Panc1 (cell line): ENCODE measurements at regions not wholly inside any gene's neighbourhood (a gene's known extent, or its start where the extent isn't known, plus 50 kb on each side); places are given as distances from the start of the nearest gene placed in this dataset.

Experiments used
- ATAC-seq: fragments of 200-7000 bp; cut with Tn5 transposase; 2 replicates; pipeline ENCODE4 v1.9.1; 2020; ENCODE audit warnings: mild to moderate bottlenecking, moderate library complexity
- BruUV-seq: library from RNA; stranded (reverse); fragments of 400-500 nt; replicated peaks from 2 replicates; lab custom pipeline; 2021; lab: Mats Ljungman, UMichigan
- CTCF ChIA-PET: fragments of 300-600 bp; sonication (Branson Sonifier 250); formaldehyde crosslinking; loops from one replicate; lab custom pipeline; 2022; ENCODE audit warnings: antibody characterized with exemption; lab: Charles Lee
- POLR2A ChIA-PET: fragments of 300-600 bp; sonication (Branson Sonifier 250); formaldehyde crosslinking; loops from one replicate; lab custom pipeline; 2022; ENCODE audit warnings: antibody characterized with exemption; lab: Charles Lee
- DNase-seq: peaks from one replicate; pipeline ENCODE4 v3.0.0-alpha.2; 2010; ENCODE audit warnings: low read depth, low spot score
- H3K27ac ChIP-seq: 2 replicates; pipeline ENCODE4 v1.5.1; 2011; ENCODE audit warnings: mild to moderate bottlenecking, low read length, inconsistent platforms
- H3K27me3 ChIP-seq: fragments of 200-500 bp; sonication (Bioruptor generic); 2 replicates; pipeline ENCODE4 v1.6.0; 2014; ENCODE audit warnings: low read length, inconsistent platforms; ENCODE audit not compliant: control insufficient read depth, insufficient read depth
- H3K36me3 ChIP-seq: fragments of 200-500 bp; sonication (Bioruptor generic); 2 replicates; pipeline ENCODE4 v1.5.1; 2014; ENCODE audit warnings: inconsistent platforms, mild to moderate bottlenecking, low read length, moderate library complexity; ENCODE audit not compliant: control insufficient read depth, insufficient read depth
- H3K4me1 ChIP-seq: 2 replicates; pipeline ENCODE4 v1.5.1; 2011; ENCODE audit warnings: inconsistent platforms, mild to moderate bottlenecking, low read length, moderate library complexity; ENCODE audit not compliant: control insufficient read depth, insufficient read depth
- H3K4me3 ChIP-seq, 2 experiments: 2 replicates each; pipeline ENCODE4 v1.5.1; 2011 to 2012; ENCODE audit warnings: low read depth in 2 of 2, low read length in 2 of 2, mild to moderate bottlenecking in 2 of 2, inconsistent platforms in 1 of 2, moderate library complexity in 1 of 2
- H3K9me3 ChIP-seq: fragments of 200-500 bp; sonication (Bioruptor generic); 2 replicates; pipeline ENCODE4 v1.5.1; 2014; ENCODE audit warnings: low read depth, mild to moderate bottlenecking, inconsistent platforms, low read length, moderate library complexity; ENCODE audit not compliant: control insufficient read depth, insufficient read depth
- POLR2AphosphoS5 ChIP-seq: IDR thresholded peaks from 2 replicates; pipeline ENCODE4 v1.6.1; 2012; ENCODE audit warnings: mild to moderate bottlenecking, low read depth, low read length, moderate library complexity
- REST ChIP-seq, 2 experiments: IDR thresholded peaks; 2 replicates each; pipeline ENCODE4 v1.6.1; 2011 to 2012; ENCODE audit warnings: low read depth in 2 of 2, control low read depth in 1 of 2, low read length in 1 of 2, mild to moderate bottlenecking in 1 of 2, moderate library complexity in 1 of 2; ENCODE audit not compliant: insufficient read depth in 1 of 2
- SIN3A ChIP-seq: IDR thresholded peaks from 2 replicates; pipeline ENCODE4 v1.6.1; 2012; ENCODE audit warnings: low read depth, mild to moderate bottlenecking, low read length, moderate library complexity, borderline replicate concordance; ENCODE audit not compliant: insufficient read depth
- TCF7L2 ChIP-seq: IDR thresholded peaks from 2 replicates; pipeline ENCODE4 v1.6.1; 2011; ENCODE audit warnings: mild to moderate bottlenecking, low read depth, low read length, inconsistent platforms
- in situ Hi-C: cut with HindIII; loops from 2 replicates; pipeline ENCODE4 v1.10.0; 2016; ENCODE audit warnings: low sequenced_read_pairs, low pct_unique_long_range_greater_than_20kb
- intact Hi-C: fragments of 100-400 bp; cut with micrococcal nuclease; formaldehyde crosslinking; loops from one replicate; pipeline ENCODE4 v1.10.0; 2022; ENCODE audit not compliant: unreplicated experiment
- TF ChIP-seq, protein P1 (sequence below): fragments of 450-650 bp; IDR thresholded peaks from 2 replicates; pipeline ENCODE4 v1.5.1; 2017; ENCODE audit warnings: mild to moderate bottlenecking

- no peak overlapping the region for H3K27ac ChIP-seq
- H3K4me1 ChIP-seq, result no peaks in the 10 kb centered on the region
- no peak overlapping the region for H3K4me3 ChIP-seq
- DNase-seq, result no peak
- CTCF ChIA-PET, result no interaction called here
- BruUV-seq, result no TSS peak
- peaks cover 3% of the 10 kb centered on the region; the same call in 1 of the 2 replicates for H3K27me3 ChIP-seq
- intact Hi-C loops (loop anchor here (10.0 kb wide), 1 partner anchor 745 kb away; no protein-coding TSS in a partner anchor), in situ Hi-C loops (no loop called here)
- ATAC-seq, result no peak
- POLR2A ChIA-PET, result no interaction called here
- no peaks in the 10 kb centered on the region for H3K36me3 ChIP-seq
- no peaks in the 10 kb centered on the region for H3K9me3 ChIP-seq
- TF ChIP-seq TCF7L2 (no peak), POLR2AphosphoS5 (no peak), SIN3A (no peak), REST (IDR thresholded peaks at IDR 0.05; ENCODE audit: insufficient read depth in 1 of 2, low read depth in 2 of 2, low read length in 1 of 2) (no peak)
- TF ChIP-seq, protein P1, sequence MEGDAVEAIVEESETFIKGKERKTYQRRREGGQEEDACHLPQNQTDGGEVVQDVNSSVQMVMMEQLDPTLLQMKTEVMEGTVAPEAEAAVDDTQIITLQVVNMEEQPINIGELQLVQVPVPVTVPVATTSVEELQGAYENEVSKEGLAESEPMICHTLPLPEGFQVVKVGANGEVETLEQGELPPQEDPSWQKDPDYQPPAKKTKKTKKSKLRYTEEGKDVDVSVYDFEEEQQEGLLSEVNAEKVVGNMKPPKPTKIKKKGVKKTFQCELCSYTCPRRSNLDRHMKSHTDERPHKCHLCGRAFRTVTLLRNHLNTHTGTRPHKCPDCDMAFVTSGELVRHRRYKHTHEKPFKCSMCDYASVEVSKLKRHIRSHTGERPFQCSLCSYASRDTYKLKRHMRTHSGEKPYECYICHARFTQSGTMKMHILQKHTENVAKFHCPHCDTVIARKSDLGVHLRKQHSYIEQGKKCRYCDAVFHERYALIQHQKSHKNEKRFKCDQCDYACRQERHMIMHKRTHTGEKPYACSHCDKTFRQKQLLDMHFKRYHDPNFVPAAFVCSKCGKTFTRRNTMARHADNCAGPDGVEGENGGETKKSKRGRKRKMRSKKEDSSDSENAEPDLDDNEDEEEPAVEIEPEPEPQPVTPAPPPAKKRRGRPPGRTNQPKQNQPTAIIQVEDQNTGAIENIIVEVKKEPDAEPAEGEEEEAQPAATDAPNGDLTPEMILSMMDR, result no peak
These were observed 52.8 kb upstream of the CAST start for GRCh38 chr5:96609369-96609768.

- H3K4me1 ChIP-seq, result no peaks in the 10 kb centered on the region; the same call in 1 of the 2 replicates
- ChIA-PET POLR2A (no interaction called here), CTCF (no interaction called here)
- no peaks in the 10 kb centered on the region for H3K9me3 ChIP-seq
- ATAC-seq, result no peak
- DNase-seq, result no peak
- BruUV-seq, result no TSS peak
- H3K36me3 ChIP-seq, result no peaks in the 10 kb centered on the region
- peaks cover 3% of the 10 kb centered on the region; the same call in 1 of the 2 replicates for H3K27me3 ChIP-seq
- TF ChIP-seq REST (IDR thresholded peaks at IDR 0.05; ENCODE audit: insufficient read depth in 1 of 2, low read depth in 2 of 2, low read length in 1 of 2) (no peak), POLR2AphosphoS5 (no peak), TCF7L2 (no peak), SIN3A (no peak)
- TF ChIP-seq, protein P1, result no peak
- no peak overlapping the region for H3K27ac ChIP-seq
- in situ Hi-C loops, result no loop called here
- intact Hi-C loops, result loop anchor here (10.0 kb wide), 2 partner anchors 144 to 554 kb away; no protein-coding TSS in a partner anchor
- no peak overlapping the region for H3K4me3 ChIP-seq
These were observed 51.4 kb upstream of the CAST start for GRCh38 chr5:96610747-96611146.
